H1 (cell line): ENCODE measurements at regions not wholly inside any gene's neighbourhood (a gene's known extent, or its start where the extent isn't known, plus 50 kb on each side); places are given as distances from the start of the nearest gene placed in this dataset.

Experiments used
- CTCF ChIA-PET: fragments of 300-600 bp; sonication (Branson Sonifier 250); formaldehyde crosslinking; loops from one replicate; lab custom pipeline; 2021; ENCODE audit not compliant: partially characterized antibody; lab: Charles Lee
- POLR2A ChIA-PET: fragments of 300-600 bp; sonication (Branson Sonifier 250); formaldehyde crosslinking; loops from one replicate; lab custom pipeline; 2021; ENCODE audit warnings: inconsistent platforms; ENCODE audit not compliant: partially characterized antibody; lab: Charles Lee
- DNase-seq, 2 experiments: peaks; one replicate each; pipeline versions ENCODE4 v3.0.0 to v3.0.0-alpha.2; 2010 to 2022; ENCODE audit warnings: low spot score in 2 of 2, low read depth in 1 of 2, mixed read lengths in 1 of 2
- FAIRE-seq: peaks from 2 replicates; lab custom pipeline; 2011; peaks lifted over from hg19 to GRCh38; lab: Jason Lieb, UNC
- H2AFZ ChIP-seq: 2 replicates; pipeline ENCODE4 v1.8.1; 2012; ENCODE audit warnings: low read length, inconsistent platforms
- H2AK5ac ChIP-seq: 2 replicates; pipeline ENCODE4 v1.6.1; 2013; ENCODE audit warnings: low read depth, low read length
- H2BK120ac ChIP-seq: replicated peaks from 2 replicates; pipeline ENCODE3; 2013; ENCODE audit warnings: low read depth, low read length, inconsistent platforms
- H2BK12ac ChIP-seq: 2 replicates; pipeline ENCODE4 v1.6.1; 2013; ENCODE audit warnings: low read depth, low read length
- H2BK15ac ChIP-seq: 2 replicates; pipeline ENCODE4 v1.6.1; 2013; ENCODE audit warnings: low read length
- H2BK20ac ChIP-seq: 2 replicates; pipeline ENCODE4 v1.6.1; 2013; ENCODE audit warnings: low read length
- H2BK5ac ChIP-seq: 2 replicates; pipeline ENCODE4 v1.6.1; 2013; ENCODE audit warnings: low read depth, low read length
- H3K14ac ChIP-seq: 2 replicates; pipeline ENCODE4 v1.6.1; 2013; ENCODE audit warnings: inconsistent platforms; ENCODE audit not compliant: insufficient read length
- H3K18ac ChIP-seq: 2 replicates; pipeline ENCODE4 v1.6.1; 2013; ENCODE audit warnings: low read length; ENCODE audit errors: extremely low read depth
- H3K23ac ChIP-seq: 2 replicates; pipeline ENCODE4 v1.6.1; 2013; ENCODE audit warnings: inconsistent platforms; ENCODE audit not compliant: insufficient read length
- H3K23me2 ChIP-seq: 2 replicates; pipeline ENCODE4 v1.6.1; 2013; ENCODE audit warnings: low read depth, low read length
- H3K27ac ChIP-seq: 2 replicates; pipeline ENCODE4 v1.6.1; 2011; ENCODE audit warnings: low read depth, low read length, inconsistent platforms
- H3K27me3 ChIP-seq, 4 experiments: replicated peaks in 1 of 4; 1 replicate in 1 of 4; 2 replicates in 3 of 4; pipeline versions ENCODE4 v1.6.1 to v1.8.1; 2011 to 2013; ENCODE audit warnings: low read length in 3 of 4, mild to moderate bottlenecking in 3 of 4, inconsistent platforms in 2 of 4, mixed read lengths in 2 of 4, moderate library complexity in 1 of 4; ENCODE audit not compliant: control insufficient read depth in 3 of 4, insufficient read depth in 3 of 4; ENCODE audit errors: extremely low read depth in 1 of 4
- H3K36me3 ChIP-seq, 4 experiments: 2 replicates each; pipeline versions ENCODE4 v1.6.1 to v1.8.1; 2011 to 2013; ENCODE audit warnings: mild to moderate bottlenecking in 4 of 4, low read length in 3 of 4, moderate library complexity in 2 of 4, control low read depth in 1 of 4, inconsistent platforms in 1 of 4; ENCODE audit not compliant: insufficient read depth in 4 of 4, control insufficient read depth in 2 of 4
- H3K4ac ChIP-seq: replicated peaks from 2 replicates; pipeline ENCODE3; 2013; ENCODE audit warnings: low read length, low read depth, mixed read lengths, inconsistent platforms; ENCODE audit not compliant: insufficient read length
- H3K4me1 ChIP-seq, 4 experiments: replicated peaks in 1 of 4; 1 replicate in 1 of 4; 2 replicates in 3 of 4; pipeline versions ENCODE4 v1.6.1 to v1.8.1; 2011 to 2013; ENCODE audit warnings: low read length in 3 of 4, inconsistent platforms in 2 of 4, mixed read lengths in 1 of 4; ENCODE audit not compliant: insufficient read depth in 4 of 4, control insufficient read depth in 3 of 4
- H3K4me2 ChIP-seq, 2 experiments: 2 replicates each; pipeline versions ENCODE4 v1.6.1 to v1.8.1; 2011 to 2013; ENCODE audit warnings: low read depth in 2 of 2, low read length in 2 of 2, control low read depth in 1 of 2, inconsistent platforms in 1 of 2, mild to moderate bottlenecking in 1 of 2; ENCODE audit not compliant: insufficient read depth in 1 of 2
- H3K4me3 ChIP-seq, 4 experiments: fragments of 200-600, 300-600 bp in 1 of 4; sonication (generic), shearing (Covaris generic), sonication (Bioruptor Twin) in 1 of 4; 2 replicates each; pipeline versions ENCODE4 v1.5.1 to v1.8.1; 2011 to 2016; ENCODE audit warnings: low read length in 4 of 4, low read depth in 3 of 4, control low read depth in 2 of 4, inconsistent platforms in 2 of 4, mild to moderate bottlenecking in 2 of 4, mixed read lengths in 1 of 4, moderate library complexity in 1 of 4; ENCODE audit not compliant: insufficient read depth in 2 of 4; ENCODE audit errors: extremely low read depth in 1 of 4
- H3K56ac ChIP-seq: replicated peaks from 2 replicates; pipeline ENCODE3; 2013; ENCODE audit warnings: low read depth, mild to moderate bottlenecking, mixed read lengths, low read length, inconsistent platforms; ENCODE audit not compliant: insufficient read length
- H3K79me1 ChIP-seq: 2 replicates; pipeline ENCODE4 v1.6.1; 2013; ENCODE audit warnings: low read depth, low read length, control low read depth
- H3K79me2 ChIP-seq, 2 experiments: 2 replicates each; pipeline versions ENCODE4 v1.6.1 to v1.8.1; 2012 to 2013; ENCODE audit warnings: low read length in 2 of 2, mild to moderate bottlenecking in 2 of 2, inconsistent platforms in 1 of 2; ENCODE audit not compliant: insufficient read depth in 2 of 2, control insufficient read depth in 1 of 2
- H3K9ac ChIP-seq, 4 experiments: replicated peaks in 1 of 4; 1 replicate in 1 of 4; 2 replicates in 3 of 4; pipeline versions ENCODE4 v1.6.1 to v1.8.1; 2011 to 2013; ENCODE audit warnings: low read depth in 3 of 4, low read length in 3 of 4, control low read depth in 2 of 4, mild to moderate bottlenecking in 2 of 4, moderate library complexity in 2 of 4, inconsistent platforms in 1 of 4; ENCODE audit errors: extremely low read depth in 1 of 4
- H3K9me3 ChIP-seq, 2 experiments: 2 replicates each; pipeline versions ENCODE4 v1.6.1 to v1.8.1; 2012 to 2013; ENCODE audit warnings: mild to moderate bottlenecking in 2 of 2, moderate library complexity in 2 of 2, control low read depth in 1 of 2, inconsistent platforms in 1 of 2, low read depth in 1 of 2, low read length in 1 of 2, mixed read lengths in 1 of 2; ENCODE audit not compliant: insufficient read depth in 2 of 2
- H4K20me1 ChIP-seq, 2 experiments: replicated peaks in 1 of 2; 2 replicates each; pipeline versions ENCODE3 to v1.8.1; 2011 to 2013; ENCODE audit warnings: inconsistent platforms in 2 of 2, low read length in 2 of 2, mild to moderate bottlenecking in 1 of 2; ENCODE audit not compliant: insufficient read depth in 2 of 2, control insufficient read depth in 1 of 2
- H4K5ac ChIP-seq: 2 replicates; pipeline ENCODE4 v1.6.1; 2013; ENCODE audit warnings: low read length, low read depth, mixed read lengths, inconsistent platforms; ENCODE audit not compliant: insufficient read length
- H4K8ac ChIP-seq: 2 replicates; pipeline ENCODE4 v1.8.0; 2013; ENCODE audit warnings: mild to moderate bottlenecking, moderate library complexity, low read length, inconsistent platforms; ENCODE audit not compliant: insufficient read depth; ENCODE audit errors: extremely low read depth
- H4K91ac ChIP-seq: replicated peaks from 2 replicates; pipeline ENCODE3; 2013; ENCODE audit warnings: low read length, mixed read lengths, inconsistent platforms; ENCODE audit not compliant: insufficient read length
- ATF2 ChIP-seq: IDR thresholded peaks from 2 replicates; pipeline ENCODE4 v1.6.1; 2012; ENCODE audit warnings: low read length, inconsistent platforms
- BCL11A ChIP-seq, 2 experiments: IDR thresholded peaks; one replicate each; pipeline ENCODE4 v1.6.1; 2011; ENCODE audit warnings: low read depth in 2 of 2, low read length in 2 of 2, mild to moderate bottlenecking in 2 of 2
- EZH2 ChIP-seq: fragments of 200-600 bp; sonication (generic); IDR thresholded peaks from 2 replicates; pipeline ENCODE4 v1.7.1; 2012; ENCODE audit warnings: low read depth, mild to moderate bottlenecking, moderate library complexity, low read length, inconsistent platforms; ENCODE audit not compliant: severe bottlenecking
- FOSL1 ChIP-seq: IDR thresholded peaks from 2 replicates; pipeline ENCODE4 v1.6.1; 2011; ENCODE audit warnings: mild to moderate bottlenecking, low read depth, low read length, moderate library complexity; ENCODE audit not compliant: insufficient read depth
- GTF2F1 ChIP-seq: IDR thresholded peaks from 2 replicates; pipeline ENCODE4 v1.6.1; 2012; ENCODE audit warnings: low read depth, low read length, improper control_type of control experiment, borderline replicate concordance
- JUND ChIP-seq: IDR thresholded peaks from 2 replicates; pipeline ENCODE4 v1.6.1; 2011; ENCODE audit warnings: mild to moderate bottlenecking, improper control_type of control experiment, low read length
- KDM4A ChIP-seq: IDR thresholded peaks from one replicate; pipeline ENCODE4 v1.7.1; 2012; ENCODE audit warnings: low read depth, mild to moderate bottlenecking, moderate library complexity, low read length, inconsistent platforms; ENCODE audit not compliant: severe bottlenecking
- MAFK ChIP-seq: IDR thresholded peaks from 2 replicates; pipeline ENCODE4 v1.6.1; 2012; ENCODE audit warnings: low read depth, mild to moderate bottlenecking, improper control_type of control experiment, low read length
- MAX ChIP-seq: IDR thresholded peaks from 2 replicates; pipeline ENCODE4 v1.6.1; 2012; ENCODE audit warnings: inconsistent platforms
- RFX5 ChIP-seq: IDR thresholded peaks from 2 replicates; pipeline ENCODE4 v1.6.1; 2011; ENCODE audit warnings: low read depth, low read length, improper control_type of control experiment, borderline replicate concordance
- SUZ12 ChIP-seq: fragments of 200-600 bp; sonication (generic); IDR thresholded peaks from 2 replicates; pipeline ENCODE4 v1.6.1; 2012; ENCODE audit warnings: mild to moderate bottlenecking, inconsistent platforms, low read length, moderate library complexity, mixed read lengths
- TAF1 ChIP-seq: IDR thresholded peaks from 2 replicates; pipeline ENCODE4 v1.6.1; 2011; ENCODE audit warnings: mild to moderate bottlenecking, low read depth, low read length
- TAF7 ChIP-seq: optimal IDR thresholded peaks from 2 replicates; pipeline ENCODE3; 2011; ENCODE audit warnings: low read depth, mild to moderate bottlenecking, inconsistent platforms, low read length, moderate library complexity, borderline replicate concordance
- whole genome bisulfite sequencing, 2 experiments: shearing (Covaris generic) in 1 of 2; methylation state at CpG; one replicate each; pipeline versions ENCODE4 v1.1.6 to v1.1.7; 2013 to 2015; ENCODE audit warnings: low lambda C conversion rate in 2 of 2, mixed read lengths in 2 of 2, inconsistent platforms in 1 of 2, low coverage in 1 of 2, missing lambda C conversion rate in 1 of 2; ENCODE audit not compliant: insufficient replicate concordance in 2 of 2, insufficient coverage in 1 of 2, insufficient read length in 1 of 2; ENCODE audit errors: extremely low coverage in 1 of 2, missing lambda C conversion rate in 1 of 2; 5-methylcytosine and 5-hydroxymethylcytosine counted together

- POLR2A ChIA-PET = no interaction called here
- CTCF ChIA-PET = interaction anchor here (0.6 to 1.6 kb wide), 5 partner anchors 57 to 578 kb away, joined by 3 to 5 read pairs (median 3); no protein-coding TSS in a partner anchor
- TF ChIP-seq RFX5 (no peak), GTF2F1 (no peak), ATF2 (no peak), KDM4A (no peak), JUND (no peak), FOSL1 (no peak), MAX (no peak), TAF7 (no peak), MAFK (no peak), BCL11A (IDR thresholded peaks at IDR 0.05; ENCODE audit: low read depth in 2 of 2, low read length in 2 of 2) (no peak), SUZ12 (no peak), EZH2 (no peak), TAF1 (no peak)
These were observed 175.8 kb downstream of the C16orf95 start for GRCh38 chr16:87141402-87141801.

More at GRCh38 chr16:87141402-87141801, 175.8 kb downstream of the C16orf95 start:
- H2BK20ac ChIP-seq = no peak overlapping the region
- no peak overlapping the region for H3K14ac ChIP-seq
- no peak for DNase-seq
- no peak overlapping the region for H2AFZ ChIP-seq
- no peak overlapping the region for H3K23ac ChIP-seq
- no peak overlapping the region for H3K27ac ChIP-seq
- H3K23me2 ChIP-seq = no peaks in the 10 kb centered on the region
- no peak overlapping the region for H3K56ac ChIP-seq
- H4K8ac ChIP-seq = no peak overlapping the region
- no peaks in the 10 kb centered on the region for H4K20me1 ChIP-seq
- no peak overlapping the region for H3K4ac ChIP-seq
- no peaks in the 10 kb centered on the region for H3K79me1 ChIP-seq
- no peak overlapping the region for H2BK5ac ChIP-seq
- no peak overlapping the region for H2AK5ac ChIP-seq
- no peak overlapping the region; a peak in 2 of 7 replicates for H3K9ac ChIP-seq
- no peak overlapping the region for H2BK120ac ChIP-seq
- no peak for FAIRE-seq
- no peak overlapping the region for H2BK12ac ChIP-seq
- no peak overlapping the region for H3K18ac ChIP-seq
- H3K27me3 ChIP-seq = no peaks in the 10 kb centered on the region
- H3K79me2 ChIP-seq = no peaks in the 10 kb centered on the region
- no peak overlapping the region for H3K4me2 ChIP-seq
- peaks cover 0 to 9% (median under 1%) of the 10 kb centered on the region in 4 experiments; a peak in 3 of 7 replicates for H3K4me1 ChIP-seq
- no peaks in the 10 kb centered on the region for H3K36me3 ChIP-seq
- no peak overlapping the region for H4K91ac ChIP-seq
- WGBS, 2 experiments = 77% methylated on average over 5 of the region's 5 CpGs; no CpG with 5 or more reads in 1 of the 2 experiments
- no peak overlapping the region for H4K5ac ChIP-seq
- H3K4me3 ChIP-seq = no peak overlapping the region
- H3K9me3 ChIP-seq = peaks cover 2 to 3% of the 10 kb centered on the region in 2 experiments; a peak in 1 of 4 replicates
- H2BK15ac ChIP-seq = no peak overlapping the region
